B cell (primary cell): ENCODE measurements at regions not wholly inside any gene's neighbourhood (a gene's known extent, or its start where the extent isn't known, plus 50 kb on each side); places are given as distances from the start of the nearest gene placed in this dataset.

ENCODE experiments used
- ATAC-seq: fragments of 200-7000 bp; cut with Tn5 transposase; one replicate; pipeline ENCODE4 v1.10.0; 2021; ENCODE audit warnings: low read depth, mild to moderate bottlenecking, moderate number of reproducible peaks, moderate library complexity
- CTCF ChIA-PET: fragments of 350-600 bp; sonication (Branson Sonifier 250); formaldehyde crosslinking; loops from one replicate; lab custom pipeline; 2021; ENCODE audit warnings: antibody characterized with exemption, inconsistent platforms; lab: Charles Lee
- POLR2A ChIA-PET: fragments of 350-600 bp; sonication (Branson Sonifier 250); formaldehyde crosslinking; loops from one replicate; lab custom pipeline; 2021; ENCODE audit warnings: antibody characterized with exemption; lab: Charles Lee
- DNase-seq: peaks from one replicate; pipeline ENCODE4 v3.0.0; 2013
- H2AFZ ChIP-seq: 2 replicates; pipeline ENCODE4 v1.6.1; 2012; ENCODE audit warnings: mild to moderate bottlenecking, low read depth, low read length; ENCODE audit not compliant: insufficient read depth, poor library complexity, severe bottlenecking
- H3K27ac ChIP-seq, 2 donors: 1 replicate in 1 of 2; 2 replicates in 1 of 2; pipeline ENCODE4 v1.5.1; 2012 to 2013; ENCODE audit warnings: low read length in 2 of 2, mild to moderate bottlenecking in 2 of 2, moderate library complexity in 1 of 2
- H3K27me3 ChIP-seq, 4 experiments: fragments of 200-600 bp in 1 of 4; sonication (generic) in 1 of 4; replicated peaks in 1 of 4; 1 replicate in 2 of 4; 2 replicates in 2 of 4; pipeline versions ENCODE4 v1.6.1 to v1.7.0; 2013 to 2016; ENCODE audit warnings: low read length in 3 of 4, mild to moderate bottlenecking in 2 of 4, mixed read lengths in 1 of 4, moderate library complexity in 1 of 4; ENCODE audit not compliant: insufficient read depth in 4 of 4, control insufficient read depth in 3 of 4; ENCODE audit errors: control extremely low read depth in 1 of 4
- H3K36me3 ChIP-seq, 2 experiments: replicated peaks in 1 of 2; 1 replicate in 1 of 2; 2 replicates in 1 of 2; pipeline versions ENCODE4 v1.6.1 to v1.7.1; 2013; ENCODE audit warnings: low read length in 1 of 2; ENCODE audit not compliant: insufficient read depth in 2 of 2, control insufficient read depth in 1 of 2; ENCODE audit errors: control extremely low read depth in 1 of 2, extremely low read depth in 1 of 2
- H3K4me1 ChIP-seq, 2 donors: fragments of 200-600 bp in 1 of 2; sonication (generic) in 1 of 2; 1 replicate in 1 of 2; 2 replicates in 1 of 2; pipeline versions ENCODE4 v1.5.1 to v1.6.1; 2013 to 2017; ENCODE audit warnings: low read length in 2 of 2; ENCODE audit not compliant: control insufficient read depth in 2 of 2, insufficient read depth in 2 of 2
- H3K4me2 ChIP-seq: replicated peaks from 2 replicates; pipeline ENCODE3; 2012; ENCODE audit warnings: mild to moderate bottlenecking, low read depth, low read length; ENCODE audit not compliant: poor library complexity, severe bottlenecking
- H3K4me3 ChIP-seq, 5 experiments: fragments of 200-600 bp in 1 of 5; sonication (generic) in 1 of 5; 1 replicate in 3 of 5; 2 replicates in 2 of 5; pipeline versions ENCODE4 v1.5.1 to v1.7.0; 2011 to 2016; ENCODE audit warnings: low read length in 4 of 5, mild to moderate bottlenecking in 4 of 5, low read depth in 2 of 5, control low read depth in 1 of 5, moderate library complexity in 1 of 5; ENCODE audit not compliant: insufficient read depth in 1 of 5; ENCODE audit errors: control extremely low read depth in 1 of 5, extremely low read depth in 1 of 5
- H3K79me2 ChIP-seq: fragments of 200-600 bp; sonication (generic); one replicate; pipeline ENCODE4 v1.6.0; 2016; ENCODE audit warnings: low read length; ENCODE audit not compliant: control insufficient read depth, insufficient read depth
- H3K9ac ChIP-seq: fragments of 200-600 bp; sonication (generic); 2 replicates; pipeline ENCODE4 v1.6.1; 2017; ENCODE audit warnings: mild to moderate bottlenecking, low read length, moderate library complexity
- H3K9me3 ChIP-seq, 3 donors: one replicate each; pipeline versions ENCODE4 v1.6.1 to v1.7.1; 2013; ENCODE audit warnings: low read length in 2 of 3; ENCODE audit not compliant: control insufficient read depth in 2 of 3, insufficient read depth in 1 of 3; ENCODE audit errors: control extremely low read depth in 1 of 3
- H4K20me1 ChIP-seq: 2 replicates; pipeline ENCODE4 v1.6.0; 2012; ENCODE audit warnings: mild to moderate bottlenecking, low read length; ENCODE audit not compliant: insufficient read depth, control insufficient read depth, poor library complexity, severe bottlenecking
- H3K27ac Mint-ChIP-seq: one replicate; pipeline ENCODE4 v1.8.0; 2021; ENCODE audit warnings: mixed read lengths
- H3K27me3 Mint-ChIP-seq: one replicate; pipeline ENCODE4 v1.8.0; 2021; ENCODE audit warnings: mixed read lengths
- H3K4me1 Mint-ChIP-seq: one replicate; pipeline ENCODE4 v1.8.0; 2021; ENCODE audit warnings: mixed read lengths
- H3K4me3 Mint-ChIP-seq: one replicate; pipeline ENCODE4 v1.8.0; 2021; ENCODE audit warnings: mixed read lengths
- H3K9me3 Mint-ChIP-seq: one replicate; pipeline ENCODE4 v1.8.0; 2022; ENCODE audit warnings: mixed read lengths; ENCODE audit not compliant: insufficient read depth
- CTCF ChIP-seq: fragments of 200-600 bp; IDR thresholded peaks from one replicate; pipeline ENCODE4 v1.8.0; 2022; ENCODE audit warnings: antibody characterized with exemption, mild to moderate bottlenecking
- EZH2 ChIP-seq: IDR thresholded peaks from 2 replicates; pipeline ENCODE4 v1.6.1; 2012; ENCODE audit warnings: borderline replicate concordance, low read depth, mild to moderate bottlenecking, moderate library complexity, low read length; ENCODE audit not compliant: insufficient read depth, poor library complexity, severe bottlenecking
- WGBS: methylation state at CpG from one replicate; pipeline ENCODE4 v1.1.5; 2013; ENCODE audit warnings: missing lambda C conversion rate; ENCODE audit not compliant: insufficient coverage; 5-methylcytosine and 5-hydroxymethylcytosine counted together
- intact Hi-C: fragments of 100-400 bp; cut with micrococcal nuclease; formaldehyde crosslinking; loops from one replicate; pipeline ENCODE4 v1.10.0; 2022

- no peak overlapping the region for H3K9ac ChIP-seq
- POLR2A ChIA-PET, result no interaction called here
Measured at GRCh38 chr6:44535967-44536366, 148.5 kb downstream of the CDC5L start.

More at GRCh38 chr6:44535967-44536366, 148.5 kb downstream of the CDC5L start:
- Mint-ChIP-seq H3K4me1 (no peaks in the 10 kb centered on the region), H3K27ac (no peak overlapping the region), H3K27me3 (peaks cover 4% of the 10 kb centered on the region), H3K9me3 (no peaks in the 10 kb centered on the region), H3K4me3 (no peak overlapping the region)
- Histone ChIP-seq H3K9me3 (no peaks in the 10 kb centered on the region), H2AFZ (no peak overlapping the region), H3K27me3 (peaks cover 0 to 5% (median 0%) of the 10 kb centered on the region in 4 experiments), H3K4me2 (no peak overlapping the region), H3K4me3 (no peak overlapping the region), H3K27ac (no peak overlapping the region), H4K20me1 (no peaks in the 10 kb centered on the region), H3K36me3 (no peaks in the 10 kb centered on the region), H3K4me1 (no peaks in the 10 kb centered on the region), H3K79me2 (no peaks in the 10 kb centered on the region)
- 90% methylated on average over 3 of the region's 4 CpGs for WGBS
- DNase-seq, result no peak
- TF ChIP-seq EZH2 (no peak), CTCF (no peak)
- intact Hi-C loops, result no loop called here
- ATAC-seq, result no peak
- CTCF ChIA-PET, result no interaction called here
